GM21423 (cell line): ENCODE measurements at regions not wholly inside any gene's neighbourhood (a gene's known extent, or its start where the extent isn't known, plus 50 kb on each side); places are given as distances from the start of the nearest gene placed in this dataset.
"Not testable (repeated sequence)": the region's sequence is repeated elsewhere in the genome, so short reads cannot be mapped to it uniquely, and the experiment has no call there.

Experiments
- ATAC-seq: cut with Tn5 transposase; IDR thresholded peaks from one replicate; pipeline ENCODE4 v1.9.1; 2021; ENCODE audit warnings: mild to moderate bottlenecking, moderate library complexity; ENCODE audit not compliant: unreplicated experiment

- no peak for ATAC-seq
Measured at GRCh38 chr9:38342532-38342931, 50.0 kb upstream of the ALDH1B1 start.

- no peak for ATAC-seq
Measured at GRCh38 chr9:38342096-38342495, 50.4 kb upstream of the ALDH1B1 start.

GRCh38 chr9:38339496-38339895, 53.0 kb upstream of the ALDH1B1 start:
- ATAC-seq, result no peak

- ATAC-seq, result peak; percentile 71
Measured at GRCh38 chr9:38339087-38339486, 53.4 kb upstream of the ALDH1B1 start.

GRCh38 chr9:38338342-38339018, 54.0 kb upstream of the ALDH1B1 start:
- ATAC-seq, result no peak

- ATAC-seq, result no peak
Measured at GRCh38 chr9:38337706-38338264, 54.7 kb upstream of the ALDH1B1 start.

- ATAC-seq, result no peak
Measured at GRCh38 chr9:38337181-38337580, 55.3 kb upstream of the ALDH1B1 start.

GRCh38 chr9:38336341-38336740, 56.2 kb upstream of the ALDH1B1 start:
- no peak for ATAC-seq

- ATAC-seq, result no peak
Measured at GRCh38 chr9:38335686-38336085, 56.8 kb upstream of the ALDH1B1 start.

GRCh38 chr9:38334234-38334633, 58.3 kb upstream of the ALDH1B1 start:
- no peak for ATAC-seq

GRCh38 chr9:38333047-38333446, 59.5 kb upstream of the ALDH1B1 start:
- ATAC-seq, result no peak

- no peak for ATAC-seq
Measured at GRCh38 chr9:38332625-38333024, 59.9 kb upstream of the ALDH1B1 start.

GRCh38 chr9:38331141-38331540, 61.4 kb upstream of the ALDH1B1 start:
- ATAC-seq, result no peak

GRCh38 chr9:38329968-38330367, 62.5 kb upstream of the ALDH1B1 start:
- ATAC-seq, result no peak

- no peak for ATAC-seq
Measured at GRCh38 chr9:38328765-38329164, 63.7 kb upstream of the ALDH1B1 start.

- ATAC-seq, result no peak
Measured at GRCh38 chr9:38326122-38326521, 66.4 kb upstream of the ALDH1B1 start.

GRCh38 chr9:38324213-38324612, 68.3 kb upstream of the ALDH1B1 start:
- ATAC-seq, result not testable (repeated sequence)

GRCh38 chr9:38322937-38323336, 69.6 kb upstream of the ALDH1B1 start:
- no peak for ATAC-seq

- no peak for ATAC-seq
Measured at GRCh38 chr9:38319496-38320173, 72.9 kb upstream of the ALDH1B1 start.

- ATAC-seq, result peak; percentile 88
Measured at GRCh38 chr9:38318759-38319495, 73.6 kb upstream of the ALDH1B1 start.

- no peak for ATAC-seq
Measured at GRCh38 chr9:38316166-38316780, 76.2 kb upstream of the ALDH1B1 start.
